Parathyroid adenoma (tissue), 2 donors: ENCODE measurements at regions not wholly inside any gene's neighbourhood (a gene's known extent, or its start where the extent isn't known, plus 50 kb on each side); places are given as distances from the start of the nearest gene placed in this dataset.

Experiments used
- H2AFZ ChIP-seq: fragments of 300-600 bp; sonication (generic); one replicate; pipeline ENCODE4 v1.7.0; 2017; ENCODE audit warnings: antibody characterized with exemption, mild to moderate bottlenecking
- H3K27ac ChIP-seq: fragments of 300-600 bp; sonication (generic); one replicate; pipeline ENCODE4 v1.7.0; 2017
- H3K27me3 ChIP-seq: fragments of 300-600 bp; sonication (generic); one replicate; pipeline ENCODE4 v1.7.0; 2017; ENCODE audit warnings: low read length; ENCODE audit not compliant: control insufficient read depth, insufficient read depth
- H3K36me3 ChIP-seq: fragments of 300-600 bp; sonication (generic); one replicate; pipeline ENCODE4 v1.7.0; 2017; ENCODE audit warnings: low read length; ENCODE audit not compliant: control insufficient read depth, insufficient read depth
- H3K4me1 ChIP-seq: fragments of 300-600 bp; sonication (generic); one replicate; pipeline ENCODE4 v1.7.0; 2017; ENCODE audit warnings: control low read depth
- H3K4me2 ChIP-seq: fragments of 300-600 bp; sonication (generic); one replicate; pipeline ENCODE4 v1.7.0; 2017; ENCODE audit warnings: low read length
- H3K4me3 ChIP-seq: fragments of 300-600 bp; sonication (generic); one replicate; pipeline ENCODE4 v1.7.0; 2017; ENCODE audit warnings: low read depth, low read length
- H3K79me2 ChIP-seq: fragments of 300-600 bp; sonication (generic); one replicate; pipeline ENCODE4 v1.7.0; 2017; ENCODE audit warnings: control low read depth
- H3K9ac ChIP-seq: fragments of 300-600 bp; sonication (generic); one replicate; pipeline ENCODE4 v1.7.0; 2017; ENCODE audit warnings: mild to moderate bottlenecking
- H3K9me3 ChIP-seq: fragments of 300-600 bp; sonication (generic); one replicate; pipeline ENCODE4 v1.7.0; 2017; ENCODE audit warnings: low read length; ENCODE audit not compliant: control insufficient read depth
- TF ChIP-seq, protein P1 (sequence below): fragments of 300-600 bp; sonication (generic); IDR thresholded peaks from one replicate; pipeline ENCODE4 v1.7.0; 2017; ENCODE audit warnings: antibody characterized with exemption, mild to moderate bottlenecking
- donor health status: primary hyperparathyroidism.

GRCh38 chr6:108793516-108794251, 54.5 kb upstream of the ARMC2 start:
- Histone ChIP-seq H3K79me2 (no peaks in the 10 kb centered on the region), H3K27ac (no peak overlapping the region), H3K4me2 (no peak overlapping the region), H3K9ac (no peak overlapping the region), H3K27me3 (no peaks in the 10 kb centered on the region), H3K36me3 (no peaks in the 10 kb centered on the region), H3K4me1 (no peaks in the 10 kb centered on the region), H3K4me3 (no peak overlapping the region), H2AFZ (no peak overlapping the region), H3K9me3 (no peaks in the 10 kb centered on the region)
- TF ChIP-seq, protein P1, sequence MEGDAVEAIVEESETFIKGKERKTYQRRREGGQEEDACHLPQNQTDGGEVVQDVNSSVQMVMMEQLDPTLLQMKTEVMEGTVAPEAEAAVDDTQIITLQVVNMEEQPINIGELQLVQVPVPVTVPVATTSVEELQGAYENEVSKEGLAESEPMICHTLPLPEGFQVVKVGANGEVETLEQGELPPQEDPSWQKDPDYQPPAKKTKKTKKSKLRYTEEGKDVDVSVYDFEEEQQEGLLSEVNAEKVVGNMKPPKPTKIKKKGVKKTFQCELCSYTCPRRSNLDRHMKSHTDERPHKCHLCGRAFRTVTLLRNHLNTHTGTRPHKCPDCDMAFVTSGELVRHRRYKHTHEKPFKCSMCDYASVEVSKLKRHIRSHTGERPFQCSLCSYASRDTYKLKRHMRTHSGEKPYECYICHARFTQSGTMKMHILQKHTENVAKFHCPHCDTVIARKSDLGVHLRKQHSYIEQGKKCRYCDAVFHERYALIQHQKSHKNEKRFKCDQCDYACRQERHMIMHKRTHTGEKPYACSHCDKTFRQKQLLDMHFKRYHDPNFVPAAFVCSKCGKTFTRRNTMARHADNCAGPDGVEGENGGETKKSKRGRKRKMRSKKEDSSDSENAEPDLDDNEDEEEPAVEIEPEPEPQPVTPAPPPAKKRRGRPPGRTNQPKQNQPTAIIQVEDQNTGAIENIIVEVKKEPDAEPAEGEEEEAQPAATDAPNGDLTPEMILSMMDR = no peak

DNA sequence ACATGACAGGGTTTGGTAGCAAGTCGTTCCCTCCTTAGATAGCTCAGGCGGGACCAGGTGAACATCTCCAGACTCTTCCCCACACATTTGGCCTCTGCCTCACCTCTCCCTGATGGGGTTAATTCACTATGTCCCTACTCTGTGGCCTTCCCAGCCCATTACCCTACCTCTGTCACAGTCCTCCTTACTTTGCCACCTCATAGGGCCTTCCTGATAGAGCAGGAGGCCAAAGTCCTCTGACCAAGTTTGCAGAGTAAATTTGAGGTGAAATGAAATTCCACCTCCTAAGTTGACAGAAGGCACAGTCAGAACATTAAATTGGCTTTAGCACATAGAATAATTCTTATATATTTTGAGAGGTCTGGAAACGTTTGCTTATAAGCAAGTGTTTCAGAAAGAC, 53.1 kb upstream of the ARMC2 start:
- Histone ChIP-seq H3K4me3 (no peak overlapping the region), H3K9ac (no peak overlapping the region), H3K79me2 (no peaks in the 10 kb centered on the region), H3K27me3 (no peaks in the 10 kb centered on the region), H3K36me3 (no peaks in the 10 kb centered on the region), H3K4me2 (no peak overlapping the region), H3K27ac (no peak overlapping the region), H2AFZ (no peak overlapping the region), H3K4me1 (peaks cover 6% of the 10 kb centered on the region), H3K9me3 (no peaks in the 10 kb centered on the region)
- TF ChIP-seq, protein P1 = no peak

GRCh38 chr6:108795814-108796213, 52.4 kb upstream of the ARMC2 start:
- no peaks in the 10 kb centered on the region for H3K27me3 ChIP-seq
- peaks cover 7% of the 10 kb centered on the region for H3K4me1 ChIP-seq
- TF ChIP-seq, protein P1 = no peak
- no peak overlapping the region for H2AFZ ChIP-seq
- H3K9ac ChIP-seq = no peak overlapping the region
- H3K27ac ChIP-seq = no peak overlapping the region
- no peaks in the 10 kb centered on the region for H3K36me3 ChIP-seq
- H3K4me3 ChIP-seq = no peak overlapping the region
- H3K79me2 ChIP-seq = no peaks in the 10 kb centered on the region
- H3K9me3 ChIP-seq = no peaks in the 10 kb centered on the region
- no peak overlapping the region for H3K4me2 ChIP-seq

DNA sequence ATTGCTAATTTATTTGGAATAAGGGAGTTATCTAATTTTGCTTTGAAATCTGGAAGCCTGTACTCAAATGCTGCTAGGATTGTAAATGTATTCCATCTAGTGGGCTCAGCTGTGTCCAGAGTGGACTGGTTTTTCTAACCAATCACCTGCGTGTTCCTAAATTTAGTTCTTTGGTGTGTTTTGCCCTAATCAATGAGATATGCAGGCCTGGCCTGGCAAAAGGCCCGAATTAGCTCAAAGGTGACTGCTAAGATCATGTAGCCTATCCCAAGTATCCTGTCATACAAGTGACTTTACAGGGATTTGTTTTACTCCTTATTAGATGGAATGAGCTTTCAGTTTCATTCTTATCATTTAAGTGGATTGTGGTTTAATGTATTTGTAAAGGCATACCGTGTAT, 51.3 kb upstream of the ARMC2 start:
- Histone ChIP-seq H3K4me2 (no peak overlapping the region), H3K4me1 (peaks cover 7% of the 10 kb centered on the region), H3K36me3 (no peaks in the 10 kb centered on the region), H3K27ac (no peak overlapping the region), H3K79me2 (no peaks in the 10 kb centered on the region), H2AFZ (no peak overlapping the region), H3K9ac (no peak overlapping the region), H3K27me3 (no peaks in the 10 kb centered on the region), H3K9me3 (no peaks in the 10 kb centered on the region), H3K4me3 (no peak overlapping the region)
- TF ChIP-seq, protein P1 = no peak
